Thyroid gland (tissue), 4 donors: ENCODE measurements at regions not wholly inside any gene's neighbourhood (a gene's known extent, or its start where the extent isn't known, plus 50 kb on each side); places are given as distances from the start of the nearest gene placed in this dataset.

Experiments used
- DNase-seq, 2 donors: peaks; one replicate each; pipeline ENCODE4 v3.0.0-alpha.2; 2019
- H3K27ac ChIP-seq, 3 donors: fragments of 200-600 bp; sonication (generic); 1 replicate in 2 of 3; 2 replicates in 1 of 3; pipeline ENCODE4 v1.5.1; 2016 to 2019; ENCODE audit warnings: mild to moderate bottlenecking in 1 of 3, moderate library complexity in 1 of 3
- H3K27me3 ChIP-seq: fragments of 200-600 bp; sonication (generic); one replicate; pipeline ENCODE4 v1.5.1; 2019
- H3K36me3 ChIP-seq, 2 donors: fragments of 200-600 bp; sonication (generic); one replicate each; pipeline ENCODE4 v1.5.1; 2016 to 2019
- H3K4me1 ChIP-seq, 2 donors: fragments of 200-600 bp; sonication (generic); one replicate each; pipeline ENCODE4 v1.5.1; 2017 to 2019
- H3K4me3 ChIP-seq, 3 donors: fragments of 200-600 bp; sonication (generic); replicated peaks in 1 of 3; 1 replicate in 2 of 3; 2 replicates in 1 of 3; pipeline ENCODE4 v1.5.1; 2016; ENCODE audit warnings: mild to moderate bottlenecking in 1 of 3
- H3K9me3 ChIP-seq: fragments of 200-600 bp; sonication (generic); one replicate; pipeline ENCODE4 v1.5.1; 2017
- POLR2A ChIP-seq, 2 donors: fragments of 450-650 bp; IDR thresholded peaks; one replicate each; pipeline ENCODE4 v1.6.1; 2017; ENCODE audit warnings: antibody characterized with exemption in 2 of 2, mild to moderate bottlenecking in 2 of 2, moderate library complexity in 1 of 2
- WGBS, 2 donors: methylation state at CpG; one replicate each; pipeline ENCODE4 v1.1.5; 2017; 5-methylcytosine and 5-hydroxymethylcytosine counted together
- intact Hi-C: fragments of 100-400 bp; cut with DNase I; formaldehyde crosslinking; loops from one replicate; pipeline ENCODE4 v1.15.1; 2023
- TF ChIP-seq, protein P1 (sequence below), 6 experiments: fragments of 200-600 bp in 3 of 6; fragments of 450-650 bp in 3 of 6; sonication (generic) in 3 of 6; IDR thresholded peaks; one replicate each; pipeline ENCODE4 v1.5.1; 2016 to 2019; ENCODE audit warnings: antibody characterized with exemption in 6 of 6, mild to moderate bottlenecking in 2 of 6, inconsistent platforms in 1 of 6, moderate library complexity in 1 of 6

DNA sequence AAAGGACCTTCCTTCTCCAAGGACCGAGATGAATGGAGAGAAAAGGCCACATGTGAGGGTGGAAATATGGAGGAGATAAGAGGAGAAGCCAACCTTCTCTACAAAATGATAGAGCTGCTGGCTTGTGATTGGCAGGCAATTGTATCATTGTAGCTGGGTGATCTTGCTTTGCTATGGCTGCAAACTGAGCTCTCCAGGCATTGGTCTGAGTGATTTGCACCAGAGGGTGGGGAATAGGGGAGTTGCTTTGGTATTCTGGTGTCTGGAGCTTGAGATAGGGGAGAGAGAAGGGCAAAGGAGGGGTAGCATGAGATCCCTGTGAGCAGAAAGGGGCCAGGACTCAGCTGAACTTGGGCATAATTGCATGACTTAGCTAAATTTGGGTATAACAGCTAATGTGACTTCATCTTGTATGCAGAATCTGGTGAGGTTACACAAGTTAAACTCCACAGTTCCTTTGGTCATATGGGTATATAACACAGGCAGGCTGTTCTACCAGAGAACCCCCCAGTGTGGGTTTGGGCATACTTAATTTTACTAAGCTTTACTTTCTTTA, 72.0 kb downstream of the FOS start:
- Histone ChIP-seq H3K27me3 (no peaks in the 10 kb centered on the region), H3K4me1 (no peaks in the 10 kb centered on the region), H3K4me3 (no peak overlapping the region), H3K9me3 (no peaks in the 10 kb centered on the region), H3K27ac (no peak overlapping the region), H3K36me3 (no peaks in the 10 kb centered on the region)
- no peak for TF ChIP-seq POLR2A (IDR thresholded peaks at IDR 0.05)
- TF ChIP-seq, protein P1, sequence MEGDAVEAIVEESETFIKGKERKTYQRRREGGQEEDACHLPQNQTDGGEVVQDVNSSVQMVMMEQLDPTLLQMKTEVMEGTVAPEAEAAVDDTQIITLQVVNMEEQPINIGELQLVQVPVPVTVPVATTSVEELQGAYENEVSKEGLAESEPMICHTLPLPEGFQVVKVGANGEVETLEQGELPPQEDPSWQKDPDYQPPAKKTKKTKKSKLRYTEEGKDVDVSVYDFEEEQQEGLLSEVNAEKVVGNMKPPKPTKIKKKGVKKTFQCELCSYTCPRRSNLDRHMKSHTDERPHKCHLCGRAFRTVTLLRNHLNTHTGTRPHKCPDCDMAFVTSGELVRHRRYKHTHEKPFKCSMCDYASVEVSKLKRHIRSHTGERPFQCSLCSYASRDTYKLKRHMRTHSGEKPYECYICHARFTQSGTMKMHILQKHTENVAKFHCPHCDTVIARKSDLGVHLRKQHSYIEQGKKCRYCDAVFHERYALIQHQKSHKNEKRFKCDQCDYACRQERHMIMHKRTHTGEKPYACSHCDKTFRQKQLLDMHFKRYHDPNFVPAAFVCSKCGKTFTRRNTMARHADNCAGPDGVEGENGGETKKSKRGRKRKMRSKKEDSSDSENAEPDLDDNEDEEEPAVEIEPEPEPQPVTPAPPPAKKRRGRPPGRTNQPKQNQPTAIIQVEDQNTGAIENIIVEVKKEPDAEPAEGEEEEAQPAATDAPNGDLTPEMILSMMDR (IDR thresholded peaks at IDR 0.05) = no peak
- DNase-seq = no peak
- 89 to 96% methylated on average over 1 of the region's 1 CpG for WGBS, 2 donors
- intact Hi-C loops = no loop called here

DNA sequence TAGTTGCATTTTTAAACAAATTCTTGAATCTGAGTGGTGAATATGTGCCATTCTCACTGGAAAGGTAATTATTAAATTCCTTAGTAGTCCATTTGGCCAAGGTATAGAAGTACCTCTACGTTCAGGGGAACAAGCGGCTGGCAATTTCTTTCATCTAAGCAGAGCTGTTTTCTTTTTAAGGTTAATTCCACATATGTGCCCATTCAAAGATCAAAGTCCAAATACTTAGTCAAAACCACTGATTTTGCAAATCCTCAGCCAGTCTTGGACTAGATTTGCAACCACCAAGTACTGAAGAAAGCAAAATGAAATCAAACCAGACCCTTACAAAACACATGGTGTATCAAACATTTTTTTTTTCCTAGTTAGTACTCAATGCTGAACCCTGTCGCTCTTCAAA, 68.7 kb upstream of the JDP2 start:
- TF ChIP-seq, protein P1 (IDR thresholded peaks at IDR 0.05) = no peak
- no peak for TF ChIP-seq POLR2A (IDR thresholded peaks at IDR 0.05)
- intact Hi-C loops = no loop called here
- Histone ChIP-seq H3K4me1 (no peaks in the 10 kb centered on the region), H3K27me3 (no peaks in the 10 kb centered on the region), H3K36me3 (no peaks in the 10 kb centered on the region), H3K9me3 (no peaks in the 10 kb centered on the region), H3K27ac (no peak overlapping the region), H3K4me3 (no peak overlapping the region)
- 86 to 87% methylated on average over 3 of the region's 3 CpGs for WGBS, 2 donors
- DNase-seq = no peak

DNA sequence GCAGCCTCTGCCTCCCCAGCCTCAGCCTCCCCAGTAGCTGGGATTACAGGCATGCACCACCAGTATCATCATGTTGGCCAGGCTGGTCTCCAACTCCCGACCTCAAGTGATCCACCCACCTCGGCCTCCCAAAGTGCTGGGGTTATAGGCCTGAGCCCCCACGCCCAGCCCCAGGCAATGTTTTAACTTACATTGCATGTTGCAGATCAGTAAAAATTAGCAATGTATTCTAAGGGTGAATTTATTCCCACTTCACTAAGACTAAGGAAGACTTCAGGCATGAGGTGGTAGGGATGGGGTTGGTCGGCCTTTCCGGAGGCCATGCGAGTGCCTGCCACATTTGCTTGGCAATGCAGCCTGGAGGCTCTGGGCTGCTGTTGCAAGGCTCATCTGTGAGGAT, 66.8 kb upstream of the JDP2 start:
- intact Hi-C loops = no loop called here
- Histone ChIP-seq H3K27me3 (no peaks in the 10 kb centered on the region), H3K9me3 (no peaks in the 10 kb centered on the region), H3K4me1 (no peaks in the 10 kb centered on the region), H3K4me3 (no peak overlapping the region), H3K27ac (no peak overlapping the region), H3K36me3 (no peaks in the 10 kb centered on the region)
- 78 to 80% methylated on average over 6 of the region's 6 CpGs for WGBS, 2 donors
- DNase-seq = no peak
- TF ChIP-seq, protein P1 (IDR thresholded peaks at IDR 0.05) = no peak
- TF ChIP-seq POLR2A (IDR thresholded peaks at IDR 0.05) = no peak

DNA sequence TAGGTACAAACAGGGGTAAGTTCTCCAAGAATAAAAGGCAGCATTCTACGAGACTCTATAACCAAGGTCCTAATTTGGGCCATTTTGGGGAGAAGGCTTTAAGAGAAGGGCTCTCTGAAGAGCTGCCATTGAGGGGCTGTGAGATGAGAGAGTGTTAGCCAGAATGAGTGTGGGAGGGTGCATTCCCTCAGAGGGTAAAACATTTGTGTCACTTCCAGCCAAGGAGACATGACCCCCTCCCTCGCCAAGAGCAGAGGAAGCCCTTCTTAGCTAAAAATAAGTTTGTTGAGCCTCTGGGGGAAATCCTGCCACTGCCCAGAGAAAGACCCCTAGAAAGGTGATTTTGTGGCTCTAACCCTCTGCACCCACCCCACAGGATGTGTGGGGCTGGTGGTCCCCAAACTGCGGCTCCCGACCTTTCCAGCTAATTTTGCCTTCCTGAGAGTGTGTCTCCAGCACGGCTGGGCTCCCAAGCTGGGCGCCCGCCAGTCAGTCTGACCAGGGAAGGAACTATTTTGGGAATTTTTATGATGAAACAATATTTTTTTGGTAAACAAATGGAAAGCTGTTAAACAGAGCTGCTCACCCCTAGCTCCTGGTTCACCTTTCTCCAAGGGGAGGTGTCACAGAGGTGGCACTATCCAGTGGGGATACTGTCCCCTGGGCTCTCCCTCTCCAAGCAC, 65.9 kb upstream of the JDP2 start:
- Histone ChIP-seq H3K27ac (no peak overlapping the region), H3K4me1 (no peaks in the 10 kb centered on the region), H3K27me3 (no peaks in the 10 kb centered on the region), H3K4me3 (no peak overlapping the region), H3K9me3 (no peaks in the 10 kb centered on the region), H3K36me3 (no peaks in the 10 kb centered on the region)
- WGBS, 2 donors = 65 to 68% methylated on average over 4 to 7 of the region's 7 CpGs
- DNase-seq = no peak
- TF ChIP-seq POLR2A (IDR thresholded peaks at IDR 0.05) = no peak
- TF ChIP-seq, protein P1 (IDR thresholded peaks at IDR 0.05) = no peak
- intact Hi-C loops = no loop called here

DNA sequence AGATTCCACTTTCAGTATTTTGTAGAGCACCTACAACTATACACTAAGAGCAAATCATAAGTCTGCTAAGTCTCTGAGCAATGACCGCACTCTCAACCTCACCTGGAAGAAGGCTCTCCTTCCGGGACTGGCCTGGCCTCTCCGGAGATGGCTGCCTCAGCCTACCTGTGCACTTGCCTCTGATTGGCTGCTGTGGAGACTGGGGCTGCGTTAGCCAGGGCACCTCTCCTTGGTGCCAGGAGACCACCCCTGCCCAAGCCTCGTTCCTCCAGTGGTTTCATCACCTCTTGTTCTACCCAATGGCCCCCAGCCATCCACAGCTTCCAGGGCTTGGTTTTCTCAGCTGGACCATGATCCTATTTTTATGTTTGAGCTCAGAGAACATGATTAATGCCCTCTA, 64.7 kb upstream of the JDP2 start:
- Histone ChIP-seq H3K9me3 (no peaks in the 10 kb centered on the region), H3K4me1 (no peaks in the 10 kb centered on the region), H3K27ac (no peak overlapping the region), H3K36me3 (no peaks in the 10 kb centered on the region), H3K4me3 (no peak overlapping the region), H3K27me3 (no peaks in the 10 kb centered on the region)
- no peak for DNase-seq
- no peak for TF ChIP-seq POLR2A (IDR thresholded peaks at IDR 0.05)
- TF ChIP-seq, protein P1 (IDR thresholded peaks at IDR 0.05) = no peak
- intact Hi-C loops = no loop called here
- 89 to 98% methylated on average over 5 of the region's 5 CpGs for WGBS, 2 donors
